ENCODE measurements at regions not wholly inside any gene's neighbourhood (a gene's known extent, or its start where the extent isn't known, plus 50 kb on each side); places are given as distances from the start of the nearest gene placed in this dataset.

- peak; percentile 96 for DNase-seq (ENCODE audit: low read depth, low spot score)
- no peak overlapping the region for H3K4me3 ChIP-seq (ENCODE audit: low read depth, low read length)
- no peak for TF ChIP-seq CTCF (IDR thresholded peaks at IDR 0.05; ENCODE audit: low read depth, low read length)
- in situ Hi-C loops (cut with HindIII; ENCODE audit: low sequenced_read_pairs) = no loop called here
These were observed 162.9 kb upstream of the AGAP1 start for GRCh38 chr2:235330775-235331451.

- in situ Hi-C loops (cut with HindIII; ENCODE audit: low sequenced_read_pairs) = no loop called here
- DNase-seq (ENCODE audit: low read depth, low spot score) = no peak
- no peak for TF ChIP-seq CTCF (IDR thresholded peaks at IDR 0.05; ENCODE audit: low read depth, low read length)
- H3K4me3 ChIP-seq (ENCODE audit: low read depth, low read length) = no peak overlapping the region
These were observed 161.5 kb upstream of the AGAP1 start for GRCh38 chr2:235332240-235332890.

- no peak for DNase-seq (ENCODE audit: low read depth, low spot score)
- no peak overlapping the region for H3K4me3 ChIP-seq (ENCODE audit: low read depth, low read length)
- in situ Hi-C loops (cut with HindIII; ENCODE audit: low sequenced_read_pairs) = no loop called here
- TF ChIP-seq CTCF (IDR thresholded peaks at IDR 0.05; ENCODE audit: low read depth, low read length) = no peak
These were observed 160.8 kb upstream of the AGAP1 start for GRCh38 chr2:235333076-235333475.

GRCh38 chr2:235334179-235334578 lies 159.7 kb upstream of the AGAP1 start:
- TF ChIP-seq CTCF (IDR thresholded peaks at IDR 0.05; ENCODE audit: low read depth, low read length) = no peak
- in situ Hi-C loops (cut with HindIII; ENCODE audit: low sequenced_read_pairs) = no loop called here
- no peak overlapping the region for H3K4me3 ChIP-seq (ENCODE audit: low read depth, low read length)
- DNase-seq (ENCODE audit: low read depth, low spot score) = no peak

- no peak for TF ChIP-seq CTCF (IDR thresholded peaks at IDR 0.05; ENCODE audit: low read depth, low read length)
- DNase-seq (ENCODE audit: low read depth, low spot score) = no peak
- in situ Hi-C loops (cut with HindIII; ENCODE audit: low sequenced_read_pairs) = no loop called here
- no peak overlapping the region for H3K4me3 ChIP-seq (ENCODE audit: low read depth, low read length)
These were observed 150.6 kb upstream of the AGAP1 start for GRCh38 chr2:235343156-235343774.

GRCh38 chr2:235343869-235344268 lies 150.0 kb upstream of the AGAP1 start:
- DNase-seq (ENCODE audit: low read depth, low spot score) = no peak
- in situ Hi-C loops (cut with HindIII; ENCODE audit: low sequenced_read_pairs) = no loop called here
- no peak overlapping the region for H3K4me3 ChIP-seq (ENCODE audit: low read depth, low read length)
- TF ChIP-seq CTCF (IDR thresholded peaks at IDR 0.05; ENCODE audit: low read depth, low read length) = no peak
